HPDE6-E6E7 (cell line): ENCODE measurements at regions not wholly inside any gene's neighbourhood (a gene's known extent, or its start where the extent isn't known, plus 50 kb on each side); places are given as distances from the start of the nearest gene placed in this dataset.
"Not testable (repeated sequence)": the region's sequence is repeated elsewhere in the genome, so short reads cannot be mapped to it uniquely, and the experiment has no call there.

ENCODE experiments used
- DNase-seq: peaks from one replicate; pipeline ENCODE4 v3.0.0; 2011; ENCODE audit warnings: missing footprints; ENCODE audit errors: extremely low spot score

- DNase-seq, result no peak
Measured at GRCh38 chr2:226477221-226478108, 322.2 kb downstream of the IRS1 start.

- DNase-seq, result peak; percentile 20
Measured at GRCh38 chr2:226475650-226476049, 324.0 kb downstream of the IRS1 start.

- no peak for DNase-seq
Measured at GRCh38 chr2:226474131-226474530, 325.5 kb downstream of the IRS1 start.

GRCh38 chr2:226471987-226472470 is 327.6 kb downstream of the IRS1 start:
- no peak for DNase-seq

GRCh38 chr2:226467633-226468032 is 332.0 kb downstream of the IRS1 start:
- DNase-seq, result no peak

- DNase-seq, result no peak
Measured at GRCh38 chr2:226467221-226467620, 332.4 kb downstream of the IRS1 start.

GRCh38 chr2:226466589-226466988 is 333.0 kb downstream of the IRS1 start:
- no peak for DNase-seq

GRCh38 chr2:226466124-226466523 is 333.5 kb downstream of the IRS1 start:
- DNase-seq, result no peak

- no peak for DNase-seq
Measured at GRCh38 chr2:226464380-226464779, 335.2 kb downstream of the IRS1 start.

- DNase-seq, result no peak
Measured at GRCh38 chr2:226463154-226463553, 336.5 kb downstream of the IRS1 start.

- DNase-seq, result no peak
Measured at GRCh38 chr2:226461981-226462380, 337.6 kb downstream of the IRS1 start.

GRCh38 chr2:226456144-226456543 is 343.5 kb downstream of the IRS1 start:
- DNase-seq, result not testable (repeated sequence)

GRCh38 chr2:226452768-226453167 is 346.9 kb downstream of the IRS1 start:
- no peak for DNase-seq

- no peak for DNase-seq
Measured at GRCh38 chr2:226451486-226451885, 348.1 kb downstream of the IRS1 start.

GRCh38 chr2:226450141-226450540 is 349.5 kb downstream of the IRS1 start:
- DNase-seq, result no peak

- DNase-seq, result peak; percentile 74
Measured at GRCh38 chr2:226447338-226448300, 352.0 kb downstream of the IRS1 start.

- no peak for DNase-seq
Measured at GRCh38 chr2:226446406-226447001, 353.1 kb downstream of the IRS1 start.

- no peak for DNase-seq
Measured at GRCh38 chr2:226445216-226445861, 354.3 kb downstream of the IRS1 start.

- no peak for DNase-seq
Measured at GRCh38 chr2:226443112-226443511, 356.5 kb downstream of the IRS1 start.

GRCh38 chr2:226440127-226440918 is 359.3 kb downstream of the IRS1 start:
- no peak for DNase-seq

GRCh38 chr2:226439337-226439736 is 360.3 kb downstream of the IRS1 start:
- no peak for DNase-seq
